Nephron (organoid): ENCODE measurements at regions not wholly inside any gene's neighbourhood (a gene's known extent, or its start where the extent isn't known, plus 50 kb on each side); places are given as distances from the start of the nearest gene placed in this dataset.

Source experiments
- H3K27ac Mint-ChIP-seq, 3 experiments: 2 replicates each; pipeline ENCODE4 v1.8.0; 2020; ENCODE audit warnings: mixed read lengths in 3 of 3, mild to moderate bottlenecking in 2 of 3, moderate library complexity in 1 of 3
- H3K27me3 Mint-ChIP-seq: 2 replicates; pipeline ENCODE4 v1.8.0; 2021; ENCODE audit warnings: low read depth, mild to moderate bottlenecking, moderate library complexity, mixed read lengths
- H3K36me3 Mint-ChIP-seq: 2 replicates; pipeline ENCODE4 v1.8.0; 2020; ENCODE audit warnings: low read depth, mixed read lengths
- H3K4me1 Mint-ChIP-seq: 2 replicates; pipeline ENCODE4 v1.8.0; 2020; ENCODE audit warnings: mixed read lengths
- H3K4me3 Mint-ChIP-seq, 3 experiments: 2 replicates each; pipeline ENCODE4 v1.8.0; 2020; ENCODE audit warnings: mild to moderate bottlenecking in 3 of 3, mixed read lengths in 3 of 3, moderate library complexity in 2 of 3
- H3K9me3 Mint-ChIP-seq: 2 replicates; pipeline ENCODE4 v1.8.0; 2020; ENCODE audit warnings: mixed read lengths
- CTCF ChIP-seq, 3 experiments: fragments of 200-600 bp; sonication (generic); IDR thresholded peaks; one replicate each; pipeline ENCODE4 v1.5.0; 2021; ENCODE audit warnings: antibody characterized with exemption in 3 of 3; ENCODE audit not compliant: unreplicated experiment in 3 of 3

GRCh38 chr10:4467481-4467880 lies 358.5 kb upstream of the AKR1E2 start:
- H3K4me1 Mint-ChIP-seq = no peaks in the 10 kb centered on the region
- H3K4me3 Mint-ChIP-seq = no peak overlapping the region
- TF ChIP-seq CTCF (IDR thresholded peaks at IDR 0.05; ENCODE audit: unreplicated experiment in 3 of 3) = no peak
- peak overlapping the region in 1 of 3 experiments; percentile 25 for H3K27ac Mint-ChIP-seq
- H3K9me3 Mint-ChIP-seq = no peaks in the 10 kb centered on the region
- peaks cover 3% of the 10 kb centered on the region for H3K36me3 Mint-ChIP-seq
- no peaks in the 10 kb centered on the region for H3K27me3 Mint-ChIP-seq

GRCh38 chr10:4460267-4460666 lies 365.7 kb upstream of the AKR1E2 start:
- Mint-ChIP-seq H3K4me3 (no peak overlapping the region), H3K36me3 (no peaks in the 10 kb centered on the region), H3K4me1 (no peaks in the 10 kb centered on the region), H3K27me3 (no peaks in the 10 kb centered on the region), H3K27ac (no peak overlapping the region), H3K9me3 (no peaks in the 10 kb centered on the region)
- no peak for TF ChIP-seq CTCF (IDR thresholded peaks at IDR 0.05; ENCODE audit: unreplicated experiment in 3 of 3)

GRCh38 chr10:4459531-4459930 lies 366.5 kb upstream of the AKR1E2 start:
- TF ChIP-seq CTCF (IDR thresholded peaks at IDR 0.05; ENCODE audit: unreplicated experiment in 3 of 3) = no peak
- Mint-ChIP-seq H3K27me3 (no peaks in the 10 kb centered on the region), H3K9me3 (no peaks in the 10 kb centered on the region), H3K36me3 (no peaks in the 10 kb centered on the region), H3K27ac (no peak overlapping the region), H3K4me1 (no peaks in the 10 kb centered on the region), H3K4me3 (no peak overlapping the region)

GRCh38 chr10:4457597-4457996 lies 368.4 kb upstream of the AKR1E2 start:
- no peak for TF ChIP-seq CTCF (IDR thresholded peaks at IDR 0.05; ENCODE audit: unreplicated experiment in 3 of 3)
- no peaks in the 10 kb centered on the region for H3K36me3 Mint-ChIP-seq
- no peaks in the 10 kb centered on the region for H3K4me1 Mint-ChIP-seq
- H3K9me3 Mint-ChIP-seq = no peaks in the 10 kb centered on the region
- no peak overlapping the region for H3K4me3 Mint-ChIP-seq
- no peak overlapping the region for H3K27ac Mint-ChIP-seq
- no peaks in the 10 kb centered on the region for H3K27me3 Mint-ChIP-seq

GRCh38 chr10:4456776-4457175 lies 369.2 kb upstream of the AKR1E2 start:
- no peaks in the 10 kb centered on the region for H3K36me3 Mint-ChIP-seq
- H3K4me3 Mint-ChIP-seq = no peak overlapping the region
- no peaks in the 10 kb centered on the region for H3K4me1 Mint-ChIP-seq
- H3K27me3 Mint-ChIP-seq = no peaks in the 10 kb centered on the region
- H3K9me3 Mint-ChIP-seq = no peaks in the 10 kb centered on the region
- H3K27ac Mint-ChIP-seq = peak overlapping the region in 1 of 3 experiments; percentile 32
- TF ChIP-seq CTCF (IDR thresholded peaks at IDR 0.05; ENCODE audit: unreplicated experiment in 3 of 3) = no peak

GRCh38 chr10:4456279-4456678 lies 369.7 kb upstream of the AKR1E2 start:
- H3K4me3 Mint-ChIP-seq = no peak overlapping the region
- no peaks in the 10 kb centered on the region for H3K4me1 Mint-ChIP-seq
- no peaks in the 10 kb centered on the region for H3K27me3 Mint-ChIP-seq
- H3K27ac Mint-ChIP-seq = peak overlapping the region in 1 of 3 experiments; percentile 32
- TF ChIP-seq CTCF (IDR thresholded peaks at IDR 0.05; ENCODE audit: unreplicated experiment in 3 of 3) = no peak
- no peaks in the 10 kb centered on the region for H3K36me3 Mint-ChIP-seq
- no peaks in the 10 kb centered on the region for H3K9me3 Mint-ChIP-seq
